ENCODE measurements at regions not wholly inside any gene's neighbourhood (a gene's known extent, or its start where the extent isn't known, plus 50 kb on each side); places are given as distances from the start of the nearest gene placed in this dataset.

DNA sequence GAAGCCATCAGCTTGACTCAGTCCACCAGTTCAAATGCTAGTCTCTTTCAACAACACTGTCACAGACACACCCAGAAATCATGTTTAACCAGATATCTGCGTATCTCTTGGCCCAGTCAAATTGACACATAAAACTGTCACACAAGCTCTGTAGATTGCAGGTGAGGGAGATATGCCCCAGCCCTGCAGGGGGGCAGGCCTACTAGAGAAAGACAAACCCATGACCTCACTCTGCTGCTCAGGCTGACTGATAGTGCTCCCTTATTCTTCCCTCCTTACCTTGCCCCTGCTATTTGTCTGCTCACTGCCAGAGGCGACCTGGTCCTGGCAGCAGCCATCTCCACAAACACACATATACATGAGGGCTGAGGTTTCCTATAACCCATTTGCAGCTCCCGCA, 351.3 kb downstream of the DRD1 start:
- DNase-seq (ENCODE audit: extremely low read depth, low read depth): no peak
- TF ChIP-seq, protein P1, sequence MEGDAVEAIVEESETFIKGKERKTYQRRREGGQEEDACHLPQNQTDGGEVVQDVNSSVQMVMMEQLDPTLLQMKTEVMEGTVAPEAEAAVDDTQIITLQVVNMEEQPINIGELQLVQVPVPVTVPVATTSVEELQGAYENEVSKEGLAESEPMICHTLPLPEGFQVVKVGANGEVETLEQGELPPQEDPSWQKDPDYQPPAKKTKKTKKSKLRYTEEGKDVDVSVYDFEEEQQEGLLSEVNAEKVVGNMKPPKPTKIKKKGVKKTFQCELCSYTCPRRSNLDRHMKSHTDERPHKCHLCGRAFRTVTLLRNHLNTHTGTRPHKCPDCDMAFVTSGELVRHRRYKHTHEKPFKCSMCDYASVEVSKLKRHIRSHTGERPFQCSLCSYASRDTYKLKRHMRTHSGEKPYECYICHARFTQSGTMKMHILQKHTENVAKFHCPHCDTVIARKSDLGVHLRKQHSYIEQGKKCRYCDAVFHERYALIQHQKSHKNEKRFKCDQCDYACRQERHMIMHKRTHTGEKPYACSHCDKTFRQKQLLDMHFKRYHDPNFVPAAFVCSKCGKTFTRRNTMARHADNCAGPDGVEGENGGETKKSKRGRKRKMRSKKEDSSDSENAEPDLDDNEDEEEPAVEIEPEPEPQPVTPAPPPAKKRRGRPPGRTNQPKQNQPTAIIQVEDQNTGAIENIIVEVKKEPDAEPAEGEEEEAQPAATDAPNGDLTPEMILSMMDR (IDR thresholded peaks at IDR 0.05; ENCODE audit: low read depth, low read length): no peak

DNA sequence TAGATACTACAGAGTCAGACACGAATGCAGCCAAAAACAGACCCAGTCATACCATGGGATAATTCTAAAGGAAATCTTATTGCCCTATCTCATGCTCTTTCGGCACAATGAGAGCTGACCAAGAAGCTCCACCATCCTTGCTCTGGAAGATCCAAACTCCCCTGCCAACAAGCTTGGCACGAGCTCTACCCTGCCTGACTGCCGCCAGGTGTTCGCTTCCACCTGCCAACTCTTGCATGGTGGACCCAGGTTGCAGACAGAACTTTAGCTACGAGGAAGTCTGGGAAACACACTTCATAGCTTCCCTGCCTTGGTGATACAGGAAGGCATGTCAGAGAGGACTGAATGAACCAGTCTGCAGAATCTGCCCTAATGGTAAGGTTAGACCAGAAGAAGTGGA, 355.0 kb downstream of the DRD1 start:
- no peak for DNase-seq (ENCODE audit: extremely low read depth, low read depth)
- TF ChIP-seq, protein P1 (IDR thresholded peaks at IDR 0.05; ENCODE audit: low read depth, low read length): no peak

DNA sequence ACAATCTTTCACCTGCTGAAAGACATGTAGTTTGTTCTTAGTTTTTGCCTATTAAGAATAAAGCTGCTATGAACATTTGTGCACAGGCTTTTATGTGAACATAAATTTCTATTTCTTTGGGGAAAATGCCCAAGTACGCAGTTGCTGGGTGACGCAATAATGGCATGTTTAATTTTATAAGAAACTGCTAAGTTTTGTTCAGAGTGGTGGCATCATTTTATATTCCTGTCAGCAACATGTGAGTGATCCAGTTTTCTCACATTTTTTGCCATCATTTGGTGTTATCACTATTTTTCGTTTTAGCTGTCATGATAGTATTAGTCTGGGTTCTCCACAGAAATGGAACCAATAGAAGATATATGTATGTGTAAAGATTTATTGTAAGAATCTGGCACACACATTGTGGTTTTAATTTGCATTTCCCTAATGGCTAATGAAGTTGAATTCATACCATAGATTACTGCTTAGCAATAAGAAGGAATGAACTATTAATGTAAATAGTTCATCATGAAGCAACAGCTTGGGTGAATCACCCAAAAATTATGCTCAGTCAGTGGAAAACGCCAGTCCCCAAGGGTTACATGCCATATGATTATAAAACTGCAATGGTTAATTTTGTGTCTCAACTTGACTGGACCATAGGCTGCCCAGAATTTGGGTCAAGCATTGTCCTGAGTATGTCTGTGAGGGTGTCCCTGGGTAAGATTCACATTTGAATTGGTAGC, 358.6 kb downstream of the MSX2 start:
- DNase-seq (ENCODE audit: extremely low read depth, low read depth): no peak
- TF ChIP-seq, protein P1 (IDR thresholded peaks at IDR 0.05; ENCODE audit: low read depth, low read length): no peak

DNA sequence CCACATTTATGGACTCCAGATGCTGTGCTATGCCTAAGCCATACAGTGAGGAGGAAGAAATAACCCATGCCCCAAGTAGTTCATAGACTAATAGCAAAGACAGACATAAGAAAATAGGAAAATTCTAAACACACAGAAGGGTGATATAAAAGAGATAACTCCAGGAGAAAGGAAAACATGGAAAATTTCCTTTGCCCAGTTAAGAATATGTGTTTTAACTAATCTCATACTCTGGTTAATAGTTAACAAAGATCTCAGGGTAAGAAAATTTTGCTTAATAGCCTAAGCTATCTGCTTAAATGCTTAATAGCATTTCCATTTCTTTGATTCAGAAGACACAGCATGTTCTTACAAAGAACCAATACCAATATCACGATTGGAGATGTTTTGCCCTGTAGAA, 358.0 kb downstream of the MSX2 start:
- DNase-seq (ENCODE audit: extremely low read depth, low read depth): no peak
- TF ChIP-seq, protein P1 (IDR thresholded peaks at IDR 0.05; ENCODE audit: low read depth, low read length): no peak

DNA sequence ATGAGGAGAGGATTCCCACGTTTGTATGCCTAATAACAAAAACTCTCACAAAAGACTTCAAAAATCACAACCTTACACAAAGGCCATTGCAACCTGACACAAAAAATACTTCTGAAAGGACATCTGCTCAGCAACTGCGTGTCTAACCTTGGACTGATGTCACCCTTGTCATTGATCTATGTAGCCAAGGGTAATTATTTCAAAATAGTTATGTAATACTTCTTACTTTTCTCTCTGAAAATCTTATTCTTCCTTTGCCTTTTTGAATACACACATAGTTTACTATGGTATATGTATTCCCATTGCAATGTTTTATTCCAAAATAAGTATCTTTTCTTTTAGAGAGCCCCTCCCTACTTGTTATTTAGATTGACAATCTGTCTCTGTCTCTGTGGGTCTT, 355.3 kb downstream of the MSX2 start:
- TF ChIP-seq, protein P1 (IDR thresholded peaks at IDR 0.05; ENCODE audit: low read depth, low read length): no peak
- no peak for DNase-seq (ENCODE audit: extremely low read depth, low read depth)

DNA sequence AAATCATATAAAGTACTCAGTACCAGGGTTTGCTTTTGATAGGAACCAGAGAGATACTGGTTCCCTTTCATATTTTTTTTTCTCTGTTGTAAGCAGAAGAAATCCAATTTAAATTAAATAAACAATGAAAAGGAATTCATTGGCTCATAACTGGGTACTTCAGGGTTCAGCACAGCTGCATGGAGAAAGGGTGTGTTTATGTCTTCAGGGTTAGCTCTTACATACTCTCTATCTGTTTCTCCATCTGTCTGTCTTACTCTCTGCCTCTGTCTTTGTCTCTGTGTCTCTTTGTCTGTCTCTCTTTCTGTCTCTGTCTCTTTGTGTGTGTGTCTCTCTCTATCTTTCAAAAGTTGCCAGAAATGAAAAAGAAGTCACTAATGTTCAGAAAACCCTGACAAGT, 345.9 kb downstream of the MSX2 start:
- DNase-seq (ENCODE audit: extremely low read depth, low read depth): no peak
- TF ChIP-seq, protein P1 (IDR thresholded peaks at IDR 0.05; ENCODE audit: low read depth, low read length): no peak

DNA sequence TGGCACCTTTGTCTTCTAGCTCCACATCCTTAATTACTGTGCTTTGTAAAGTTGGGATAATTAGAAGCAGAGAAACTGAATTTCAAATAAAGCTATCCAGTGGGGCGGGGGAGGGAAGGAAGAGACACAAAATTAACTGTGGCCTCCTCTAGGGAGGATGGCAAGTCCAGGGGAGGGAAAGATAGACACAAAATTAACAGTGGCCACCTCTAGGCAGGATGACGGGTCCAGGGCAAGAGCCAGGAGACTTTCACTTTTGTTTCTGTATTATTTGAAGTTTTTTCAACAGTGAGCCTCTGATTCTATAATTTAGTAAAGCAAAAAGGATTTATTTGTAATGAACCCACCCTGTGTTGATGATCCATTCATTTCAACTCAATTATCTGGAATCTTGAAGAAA, 335.9 kb downstream of the MSX2 start:
- DNase-seq (ENCODE audit: extremely low read depth, low read depth): no peak
- TF ChIP-seq, protein P1 (IDR thresholded peaks at IDR 0.05; ENCODE audit: low read depth, low read length): no peak

Measured in AG09319 (cell line).